H1 (cell line): ENCODE measurements at regions not wholly inside any gene's neighbourhood (a gene's known extent, or its start where the extent isn't known, plus 50 kb on each side); places are given as distances from the start of the nearest gene placed in this dataset.

Experiments
- CTCF ChIA-PET: fragments of 300-600 bp; sonication (Branson Sonifier 250); formaldehyde crosslinking; loops from one replicate; lab custom pipeline; 2021; ENCODE audit not compliant: partially characterized antibody; lab: Charles Lee
- POLR2A ChIA-PET: fragments of 300-600 bp; sonication (Branson Sonifier 250); formaldehyde crosslinking; loops from one replicate; lab custom pipeline; 2021; ENCODE audit warnings: inconsistent platforms; ENCODE audit not compliant: partially characterized antibody; lab: Charles Lee
- DNase-seq, 2 experiments: peaks; one replicate each; pipeline versions ENCODE4 v3.0.0 to v3.0.0-alpha.2; 2010 to 2022; ENCODE audit warnings: low spot score in 2 of 2, low read depth in 1 of 2, mixed read lengths in 1 of 2
- FAIRE-seq: peaks from 2 replicates; lab custom pipeline; 2011; peaks lifted over from hg19 to GRCh38; lab: Jason Lieb, UNC
- H2AFZ ChIP-seq: 2 replicates; pipeline ENCODE4 v1.8.1; 2012; ENCODE audit warnings: low read length, inconsistent platforms
- H2AK5ac ChIP-seq: 2 replicates; pipeline ENCODE4 v1.6.1; 2013; ENCODE audit warnings: low read depth, low read length
- H2BK120ac ChIP-seq: replicated peaks from 2 replicates; pipeline ENCODE3; 2013; ENCODE audit warnings: low read depth, low read length, inconsistent platforms
- H2BK12ac ChIP-seq: 2 replicates; pipeline ENCODE4 v1.6.1; 2013; ENCODE audit warnings: low read depth, low read length
- H2BK15ac ChIP-seq: 2 replicates; pipeline ENCODE4 v1.6.1; 2013; ENCODE audit warnings: low read length
- H2BK20ac ChIP-seq: 2 replicates; pipeline ENCODE4 v1.6.1; 2013; ENCODE audit warnings: low read length
- H2BK5ac ChIP-seq: 2 replicates; pipeline ENCODE4 v1.6.1; 2013; ENCODE audit warnings: low read depth, low read length
- H3K14ac ChIP-seq: 2 replicates; pipeline ENCODE4 v1.6.1; 2013; ENCODE audit warnings: inconsistent platforms; ENCODE audit not compliant: insufficient read length
- H3K18ac ChIP-seq: 2 replicates; pipeline ENCODE4 v1.6.1; 2013; ENCODE audit warnings: low read length; ENCODE audit errors: extremely low read depth
- H3K23ac ChIP-seq: 2 replicates; pipeline ENCODE4 v1.6.1; 2013; ENCODE audit warnings: inconsistent platforms; ENCODE audit not compliant: insufficient read length
- H3K23me2 ChIP-seq: 2 replicates; pipeline ENCODE4 v1.6.1; 2013; ENCODE audit warnings: low read depth, low read length
- H3K27ac ChIP-seq: 2 replicates; pipeline ENCODE4 v1.6.1; 2011; ENCODE audit warnings: low read depth, low read length, inconsistent platforms
- H3K27me3 ChIP-seq, 4 experiments: replicated peaks in 1 of 4; 1 replicate in 1 of 4; 2 replicates in 3 of 4; pipeline versions ENCODE4 v1.6.1 to v1.8.1; 2011 to 2013; ENCODE audit warnings: low read length in 3 of 4, mild to moderate bottlenecking in 3 of 4, inconsistent platforms in 2 of 4, mixed read lengths in 2 of 4, moderate library complexity in 1 of 4; ENCODE audit not compliant: control insufficient read depth in 3 of 4, insufficient read depth in 3 of 4; ENCODE audit errors: extremely low read depth in 1 of 4
- H3K36me3 ChIP-seq, 4 experiments: 2 replicates each; pipeline versions ENCODE4 v1.6.1 to v1.8.1; 2011 to 2013; ENCODE audit warnings: mild to moderate bottlenecking in 4 of 4, low read length in 3 of 4, moderate library complexity in 2 of 4, control low read depth in 1 of 4, inconsistent platforms in 1 of 4; ENCODE audit not compliant: insufficient read depth in 4 of 4, control insufficient read depth in 2 of 4
- H3K4ac ChIP-seq: replicated peaks from 2 replicates; pipeline ENCODE3; 2013; ENCODE audit warnings: low read length, low read depth, mixed read lengths, inconsistent platforms; ENCODE audit not compliant: insufficient read length
- H3K4me1 ChIP-seq, 4 experiments: replicated peaks in 1 of 4; 1 replicate in 1 of 4; 2 replicates in 3 of 4; pipeline versions ENCODE4 v1.6.1 to v1.8.1; 2011 to 2013; ENCODE audit warnings: low read length in 3 of 4, inconsistent platforms in 2 of 4, mixed read lengths in 1 of 4; ENCODE audit not compliant: insufficient read depth in 4 of 4, control insufficient read depth in 3 of 4
- H3K4me2 ChIP-seq, 2 experiments: 2 replicates each; pipeline versions ENCODE4 v1.6.1 to v1.8.1; 2011 to 2013; ENCODE audit warnings: low read depth in 2 of 2, low read length in 2 of 2, control low read depth in 1 of 2, inconsistent platforms in 1 of 2, mild to moderate bottlenecking in 1 of 2; ENCODE audit not compliant: insufficient read depth in 1 of 2
- H3K4me3 ChIP-seq, 4 experiments: fragments of 200-600, 300-600 bp in 1 of 4; sonication (generic), shearing (Covaris generic), sonication (Bioruptor Twin) in 1 of 4; 2 replicates each; pipeline versions ENCODE4 v1.5.1 to v1.8.1; 2011 to 2016; ENCODE audit warnings: low read length in 4 of 4, low read depth in 3 of 4, control low read depth in 2 of 4, inconsistent platforms in 2 of 4, mild to moderate bottlenecking in 2 of 4, mixed read lengths in 1 of 4, moderate library complexity in 1 of 4; ENCODE audit not compliant: insufficient read depth in 2 of 4; ENCODE audit errors: extremely low read depth in 1 of 4
- H3K56ac ChIP-seq: replicated peaks from 2 replicates; pipeline ENCODE3; 2013; ENCODE audit warnings: low read depth, mild to moderate bottlenecking, mixed read lengths, low read length, inconsistent platforms; ENCODE audit not compliant: insufficient read length
- H3K79me1 ChIP-seq: 2 replicates; pipeline ENCODE4 v1.6.1; 2013; ENCODE audit warnings: low read depth, low read length, control low read depth
- H3K79me2 ChIP-seq, 2 experiments: 2 replicates each; pipeline versions ENCODE4 v1.6.1 to v1.8.1; 2012 to 2013; ENCODE audit warnings: low read length in 2 of 2, mild to moderate bottlenecking in 2 of 2, inconsistent platforms in 1 of 2; ENCODE audit not compliant: insufficient read depth in 2 of 2, control insufficient read depth in 1 of 2
- H3K9ac ChIP-seq, 4 experiments: replicated peaks in 1 of 4; 1 replicate in 1 of 4; 2 replicates in 3 of 4; pipeline versions ENCODE4 v1.6.1 to v1.8.1; 2011 to 2013; ENCODE audit warnings: low read depth in 3 of 4, low read length in 3 of 4, control low read depth in 2 of 4, mild to moderate bottlenecking in 2 of 4, moderate library complexity in 2 of 4, inconsistent platforms in 1 of 4; ENCODE audit errors: extremely low read depth in 1 of 4
- H3K9me3 ChIP-seq, 2 experiments: 2 replicates each; pipeline versions ENCODE4 v1.6.1 to v1.8.1; 2012 to 2013; ENCODE audit warnings: mild to moderate bottlenecking in 2 of 2, moderate library complexity in 2 of 2, control low read depth in 1 of 2, inconsistent platforms in 1 of 2, low read depth in 1 of 2, low read length in 1 of 2, mixed read lengths in 1 of 2; ENCODE audit not compliant: insufficient read depth in 2 of 2
- H4K20me1 ChIP-seq, 2 experiments: replicated peaks in 1 of 2; 2 replicates each; pipeline versions ENCODE3 to v1.8.1; 2011 to 2013; ENCODE audit warnings: inconsistent platforms in 2 of 2, low read length in 2 of 2, mild to moderate bottlenecking in 1 of 2; ENCODE audit not compliant: insufficient read depth in 2 of 2, control insufficient read depth in 1 of 2
- H4K5ac ChIP-seq: 2 replicates; pipeline ENCODE4 v1.6.1; 2013; ENCODE audit warnings: low read length, low read depth, mixed read lengths, inconsistent platforms; ENCODE audit not compliant: insufficient read length
- H4K8ac ChIP-seq: 2 replicates; pipeline ENCODE4 v1.8.0; 2013; ENCODE audit warnings: mild to moderate bottlenecking, moderate library complexity, low read length, inconsistent platforms; ENCODE audit not compliant: insufficient read depth; ENCODE audit errors: extremely low read depth
- H4K91ac ChIP-seq: replicated peaks from 2 replicates; pipeline ENCODE3; 2013; ENCODE audit warnings: low read length, mixed read lengths, inconsistent platforms; ENCODE audit not compliant: insufficient read length
- CHD2 ChIP-seq: IDR thresholded peaks from 2 replicates; pipeline ENCODE4 v1.6.1; 2012; ENCODE audit warnings: low read length, improper control_type of control experiment
- PHF8 ChIP-seq: fragments of 200-600 bp; sonication (generic); conservative IDR thresholded peaks from 2 replicates; pipeline ENCODE4 v1.7.1; 2012; ENCODE audit warnings: low read depth, mild to moderate bottlenecking, inconsistent platforms, low read length, moderate library complexity
- POLR2A ChIP-seq, 2 experiments: IDR thresholded peaks; 1 replicate in 1 of 2; 2 replicates in 1 of 2; pipeline ENCODE4 v1.6.1; 2011; ENCODE audit warnings: low read depth in 2 of 2, low read length in 2 of 2, mild to moderate bottlenecking in 2 of 2; ENCODE audit errors: control extremely low read depth in 1 of 2
- POLR2AphosphoS5 ChIP-seq: IDR thresholded peaks from 2 replicates; pipeline ENCODE4 v1.6.1; 2011; ENCODE audit warnings: low read depth, low read length
- RXRA ChIP-seq: IDR thresholded peaks from 2 replicates; pipeline ENCODE4 v1.6.1; 2011; ENCODE audit warnings: low read depth, mild to moderate bottlenecking, low read length, moderate library complexity; ENCODE audit not compliant: insufficient read depth
- SIX5 ChIP-seq: IDR thresholded peaks from 2 replicates; pipeline ENCODE4 v1.6.1; 2011; ENCODE audit warnings: mild to moderate bottlenecking, low read depth, low read length
- TBP ChIP-seq: IDR thresholded peaks from 2 replicates; pipeline ENCODE4 v1.6.1; 2011; ENCODE audit warnings: low read depth, low read length, improper control_type of control experiment
- WGBS, 2 experiments: shearing (Covaris generic) in 1 of 2; methylation state at CpG; one replicate each; pipeline versions ENCODE4 v1.1.6 to v1.1.7; 2013 to 2015; ENCODE audit warnings: low lambda C conversion rate in 2 of 2, mixed read lengths in 2 of 2, inconsistent platforms in 1 of 2, low coverage in 1 of 2, missing lambda C conversion rate in 1 of 2; ENCODE audit not compliant: insufficient replicate concordance in 2 of 2, insufficient coverage in 1 of 2, insufficient read length in 1 of 2; ENCODE audit errors: extremely low coverage in 1 of 2, missing lambda C conversion rate in 1 of 2; 5-methylcytosine and 5-hydroxymethylcytosine counted together

DNA sequence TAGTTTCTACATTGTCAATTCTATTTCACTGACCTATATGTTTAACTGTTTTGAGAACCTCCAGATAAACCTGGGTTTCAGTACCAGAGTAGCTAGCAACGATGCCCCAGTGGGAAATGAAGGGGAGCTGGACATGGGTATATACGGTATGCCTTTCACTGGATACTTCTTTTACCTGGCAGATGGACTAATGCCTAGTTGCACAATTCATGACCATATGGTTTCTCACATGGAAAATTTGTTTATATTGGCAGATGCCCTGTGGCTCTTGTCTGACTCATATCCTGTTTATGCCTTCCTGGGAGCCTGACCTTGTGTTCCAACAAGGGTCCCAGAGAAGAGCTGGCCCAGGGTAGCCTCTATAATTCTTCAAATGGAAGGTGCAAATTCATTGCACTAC, 144.1 kb downstream of the MAT2B start:
- no peaks in the 10 kb centered on the region for H3K79me1 ChIP-seq
- no peak overlapping the region for H4K5ac ChIP-seq
- no peak overlapping the region for H2BK120ac ChIP-seq
- no peak overlapping the region for H3K4me2 ChIP-seq
- H4K8ac ChIP-seq, result no peak overlapping the region
- no peaks in the 10 kb centered on the region for H3K36me3 ChIP-seq
- H3K18ac ChIP-seq, result no peak overlapping the region
- H3K23me2 ChIP-seq, result no peaks in the 10 kb centered on the region
- H4K91ac ChIP-seq, result no peak overlapping the region
- H3K4me3 ChIP-seq, result no peak overlapping the region
- H3K9ac ChIP-seq, result no peak overlapping the region
- H3K56ac ChIP-seq, result no peak overlapping the region
- H2BK15ac ChIP-seq, result no peak overlapping the region
- ChIA-PET POLR2A (no interaction called here), CTCF (no interaction called here)
- no peaks in the 10 kb centered on the region for H3K9me3 ChIP-seq
- no peak overlapping the region for H3K14ac ChIP-seq
- H2BK20ac ChIP-seq, result no peak overlapping the region
- WGBS, 2 experiments, result 88% methylated on average over 2 of the region's 2 CpGs; no CpG with 5 or more reads in 1 of the 2 experiments
- H2AK5ac ChIP-seq, result no peak overlapping the region
- no peak overlapping the region for H3K23ac ChIP-seq
- no peak overlapping the region for H3K27ac ChIP-seq
- no peak overlapping the region for H3K4ac ChIP-seq
- H3K79me2 ChIP-seq, result no peaks in the 10 kb centered on the region
- no peaks in the 10 kb centered on the region for H3K27me3 ChIP-seq
- no peaks in the 10 kb centered on the region for H4K20me1 ChIP-seq
- H3K4me1 ChIP-seq, result no peaks in the 10 kb centered on the region
- TF ChIP-seq PHF8, result no peak
- no peak for TF ChIP-seq RXRA
- TF ChIP-seq CHD2, result no peak
- no peak for TF ChIP-seq SIX5
- no peak for TF ChIP-seq TBP
- no peak for TF ChIP-seq POLR2AphosphoS5
- TF ChIP-seq POLR2A (IDR thresholded peaks at IDR 0.05; ENCODE audit: control extremely low read depth in 1 of 2, low read depth in 2 of 2, low read length in 2 of 2), result no peak
- no peak overlapping the region for H2BK12ac ChIP-seq
- FAIRE-seq, result no peak
- H2BK5ac ChIP-seq, result no peak overlapping the region
- DNase-seq, result no peak
- no peak overlapping the region for H2AFZ ChIP-seq
